ENCODE measurements at regions not wholly inside any gene's neighbourhood (a gene's known extent, or its start where the extent isn't known, plus 50 kb on each side); places are given as distances from the start of the nearest gene placed in this dataset.
"Not testable (repeated sequence)": the region's sequence is repeated elsewhere in the genome, so short reads cannot be mapped to it uniquely, and the experiment has no call there.

GRCh38 chr22:11795979-11796378 is 3732.0 kb upstream of the OR11H1 start:
- H3K9me3 Mint-ChIP-seq (ENCODE audit: low read depth): peaks cover 12% of the 10 kb centered on the region
- H3K4me1 Mint-ChIP-seq (ENCODE audit: low read depth); H3K36me3 Mint-ChIP-seq (ENCODE audit: low read depth); H3K27ac Mint-ChIP-seq (ENCODE audit: unreplicated experiment); DNase-seq (ENCODE audit: low spot score); H3K4me3 Mint-ChIP-seq (ENCODE audit: unreplicated experiment); H3K27me3 Mint-ChIP-seq (ENCODE audit: low read depth): not testable (repeated sequence)

GRCh38 chr22:11815481-11815880 is 3712.5 kb upstream of the OR11H1 start:
- not testable (repeated sequence) for H3K27me3 Mint-ChIP-seq (ENCODE audit: low read depth); H3K4me3 Mint-ChIP-seq (ENCODE audit: unreplicated experiment); DNase-seq (ENCODE audit: low spot score); H3K4me1 Mint-ChIP-seq (ENCODE audit: low read depth); H3K27ac Mint-ChIP-seq (ENCODE audit: unreplicated experiment); H3K36me3 Mint-ChIP-seq (ENCODE audit: low read depth)
- peaks cover 31% of the 10 kb centered on the region for H3K9me3 Mint-ChIP-seq (ENCODE audit: low read depth)

- not testable (repeated sequence) for H3K4me1 Mint-ChIP-seq (ENCODE audit: low read depth); H3K27me3 Mint-ChIP-seq (ENCODE audit: low read depth); DNase-seq (ENCODE audit: low spot score); H3K27ac Mint-ChIP-seq (ENCODE audit: unreplicated experiment); H3K36me3 Mint-ChIP-seq (ENCODE audit: low read depth); H3K4me3 Mint-ChIP-seq (ENCODE audit: unreplicated experiment)
- peaks cover 28% of the 10 kb centered on the region for H3K9me3 Mint-ChIP-seq (ENCODE audit: low read depth)
Measured at GRCh38 chr22:11818845-11819244, 3709.1 kb upstream of the OR11H1 start.

- H3K9me3 Mint-ChIP-seq (ENCODE audit: low read depth): peaks cover 20% of the 10 kb centered on the region
- H3K4me3 Mint-ChIP-seq (ENCODE audit: unreplicated experiment); DNase-seq (ENCODE audit: low spot score); H3K27me3 Mint-ChIP-seq (ENCODE audit: low read depth); H3K27ac Mint-ChIP-seq (ENCODE audit: unreplicated experiment); H3K4me1 Mint-ChIP-seq (ENCODE audit: low read depth); H3K36me3 Mint-ChIP-seq (ENCODE audit: low read depth): not testable (repeated sequence)
Measured at GRCh38 chr22:11822326-11822725, 3705.7 kb upstream of the OR11H1 start.

- not testable (repeated sequence) for H3K27me3 Mint-ChIP-seq (ENCODE audit: low read depth); H3K9me3 Mint-ChIP-seq (ENCODE audit: low read depth); H3K4me3 Mint-ChIP-seq (ENCODE audit: unreplicated experiment); DNase-seq (ENCODE audit: low spot score); H3K36me3 Mint-ChIP-seq (ENCODE audit: low read depth); H3K27ac Mint-ChIP-seq (ENCODE audit: unreplicated experiment); H3K4me1 Mint-ChIP-seq (ENCODE audit: low read depth)
Measured at GRCh38 chr22:11825009-11825408, 3703.0 kb upstream of the OR11H1 start.

- not testable (repeated sequence) for H3K9me3 Mint-ChIP-seq (ENCODE audit: low read depth); H3K36me3 Mint-ChIP-seq (ENCODE audit: low read depth); DNase-seq (ENCODE audit: low spot score); H3K4me1 Mint-ChIP-seq (ENCODE audit: low read depth); H3K27ac Mint-ChIP-seq (ENCODE audit: unreplicated experiment); H3K27me3 Mint-ChIP-seq (ENCODE audit: low read depth); H3K4me3 Mint-ChIP-seq (ENCODE audit: unreplicated experiment)
Measured at GRCh38 chr22:11826000-11826399, 3702.0 kb upstream of the OR11H1 start.

GRCh38 chr22:11829426-11829825 is 3698.6 kb upstream of the OR11H1 start:
- not testable (repeated sequence) for H3K9me3 Mint-ChIP-seq (ENCODE audit: low read depth); H3K4me3 Mint-ChIP-seq (ENCODE audit: unreplicated experiment); H3K27ac Mint-ChIP-seq (ENCODE audit: unreplicated experiment); H3K4me1 Mint-ChIP-seq (ENCODE audit: low read depth); H3K27me3 Mint-ChIP-seq (ENCODE audit: low read depth); H3K36me3 Mint-ChIP-seq (ENCODE audit: low read depth)
- DNase-seq (ENCODE audit: low spot score): peak; percentile 96

All from chondrocyte (in vitro differentiated cells).